HG02870 (cell line): ENCODE measurements at regions not wholly inside any gene's neighbourhood (a gene's known extent, or its start where the extent isn't known, plus 50 kb on each side); places are given as distances from the start of the nearest gene placed in this dataset.
A peak's percentile ranks its signal among the peaks of the same experiment; 100 is the strongest.
"Not testable (repeated sequence)": the region's sequence is repeated elsewhere in the genome, so short reads cannot be mapped to it uniquely, and the experiment has no call there.

ENCODE experiments used
- ATAC-seq: cut with Tn5 transposase; IDR thresholded peaks from one replicate; pipeline ENCODE4 v1.9.1; 2021; ENCODE audit warnings: mild to moderate bottlenecking, moderate library complexity; ENCODE audit not compliant: unreplicated experiment

GRCh38 chr4:81743731-81744435, 272.2 kb upstream of the RASGEF1B start:
- ATAC-seq = no peak

GRCh38 chr4:81740487-81740886, 268.8 kb upstream of the RASGEF1B start:
- no peak for ATAC-seq

GRCh38 chr4:81738891-81739290, 267.2 kb upstream of the RASGEF1B start:
- no peak for ATAC-seq

GRCh38 chr4:81737865-81738559, 266.3 kb upstream of the RASGEF1B start:
- no peak for ATAC-seq

GRCh38 chr4:81736324-81736723, 264.6 kb upstream of the RASGEF1B start:
- no peak for ATAC-seq

GRCh38 chr4:81732980-81733379, 261.3 kb upstream of the RASGEF1B start:
- ATAC-seq = no peak

- peak; percentile 100 for ATAC-seq
These were observed 253.2 kb upstream of the RASGEF1B start for GRCh38 chr4:81724925-81725329.

GRCh38 chr4:81723927-81724587, 252.3 kb upstream of the RASGEF1B start:
- ATAC-seq = no peak

- ATAC-seq = no peak
These were observed 251.5 kb upstream of the RASGEF1B start for GRCh38 chr4:81723019-81723884.

GRCh38 chr4:81722290-81722851, 250.7 kb upstream of the RASGEF1B start:
- ATAC-seq = no peak

GRCh38 chr4:81715757-81716156, 244.1 kb upstream of the RASGEF1B start:
- no peak for ATAC-seq

GRCh38 chr4:81715357-81715756, 243.7 kb upstream of the RASGEF1B start:
- not testable (repeated sequence) for ATAC-seq

GRCh38 chr4:81714291-81714690, 242.6 kb upstream of the RASGEF1B start:
- ATAC-seq = no peak

GRCh38 chr4:81712714-81713113, 241.0 kb upstream of the RASGEF1B start:
- ATAC-seq = no peak

- ATAC-seq = no peak
These were observed 232.8 kb upstream of the RASGEF1B start for GRCh38 chr4:81704461-81704860.

GRCh38 chr4:81700189-81700588, 228.5 kb upstream of the RASGEF1B start:
- ATAC-seq = no peak

GRCh38 chr4:81698538-81699296, 227.0 kb upstream of the RASGEF1B start:
- no peak for ATAC-seq

GRCh38 chr4:81694176-81694913, 222.6 kb upstream of the RASGEF1B start:
- ATAC-seq = no peak

- no peak for ATAC-seq
These were observed 219.2 kb upstream of the RASGEF1B start for GRCh38 chr4:81690871-81691270.
